ENCODE measurements at regions not wholly inside any gene's neighbourhood (a gene's known extent, or its start where the extent isn't known, plus 50 kb on each side); places are given as distances from the start of the nearest gene placed in this dataset.
A peak's percentile ranks its signal among the peaks of the same experiment; 100 is the strongest.

GRCh38 chr1:163427279-163427678 lies 105.5 kb downstream of the NUF2 start:
- Histone ChIP-seq H2AFZ (ENCODE audit: low read depth, low read length) (no peak overlapping the region), H3K9me2 (ENCODE audit: insufficient read depth, low read length) (no peaks in the 10 kb centered on the region), H3F3A (ENCODE audit: insufficient read depth, low read length, poor library complexity, severe bottlenecking) (no peaks in the 10 kb centered on the region), H3K9ac (ENCODE audit: low read length) (peak overlapping the region; percentile 7), H3K9me3 (ENCODE audit: low read length) (no peaks in the 10 kb centered on the region), H3K4me3 (ENCODE audit: low read length) (no peak overlapping the region), H3K4me2 (ENCODE audit: low read length) (no peak overlapping the region), H4K20me1 (ENCODE audit: insufficient read depth) (no peaks in the 10 kb centered on the region), H3K27ac (ENCODE audit: low read length) (peak overlapping the region; percentile 64), H3K36me3 (ENCODE audit: insufficient read depth, low read length) (no peaks in the 10 kb centered on the region), H3K27me3 (ENCODE audit: insufficient read depth, low read depth, low read length) (no peaks in the 10 kb centered on the region), H3K79me2 (replicated peaks; ENCODE audit: insufficient read depth, low read length) (no peaks in the 10 kb centered on the region)
- no peak for TF ChIP-seq CTCF (IDR thresholded peaks at IDR 0.05; ENCODE audit: poor library complexity, severe bottlenecking)
- no peak for TF ChIP-seq SMC3 (conservative IDR thresholded peaks at IDR 0.05; ENCODE audit: poor library complexity)
- TF ChIP-seq EZH2 (IDR thresholded peaks at IDR 0.05; ENCODE audit: borderline replicate concordance, insufficient read depth, low read length, poor library complexity, severe bottlenecking), result no peak
- no peak for TF ChIP-seq RAD21 (conservative IDR thresholded peaks at IDR 0.05)
- TF ChIP-seq MXI1 (conservative IDR thresholded peaks at IDR 0.05; ENCODE audit: poor library complexity, severe bottlenecking), result no peak
- no peak for TF ChIP-seq TAF1 (IDR thresholded peaks at IDR 0.05; ENCODE audit: low read depth)
- TF ChIP-seq, protein P1, sequence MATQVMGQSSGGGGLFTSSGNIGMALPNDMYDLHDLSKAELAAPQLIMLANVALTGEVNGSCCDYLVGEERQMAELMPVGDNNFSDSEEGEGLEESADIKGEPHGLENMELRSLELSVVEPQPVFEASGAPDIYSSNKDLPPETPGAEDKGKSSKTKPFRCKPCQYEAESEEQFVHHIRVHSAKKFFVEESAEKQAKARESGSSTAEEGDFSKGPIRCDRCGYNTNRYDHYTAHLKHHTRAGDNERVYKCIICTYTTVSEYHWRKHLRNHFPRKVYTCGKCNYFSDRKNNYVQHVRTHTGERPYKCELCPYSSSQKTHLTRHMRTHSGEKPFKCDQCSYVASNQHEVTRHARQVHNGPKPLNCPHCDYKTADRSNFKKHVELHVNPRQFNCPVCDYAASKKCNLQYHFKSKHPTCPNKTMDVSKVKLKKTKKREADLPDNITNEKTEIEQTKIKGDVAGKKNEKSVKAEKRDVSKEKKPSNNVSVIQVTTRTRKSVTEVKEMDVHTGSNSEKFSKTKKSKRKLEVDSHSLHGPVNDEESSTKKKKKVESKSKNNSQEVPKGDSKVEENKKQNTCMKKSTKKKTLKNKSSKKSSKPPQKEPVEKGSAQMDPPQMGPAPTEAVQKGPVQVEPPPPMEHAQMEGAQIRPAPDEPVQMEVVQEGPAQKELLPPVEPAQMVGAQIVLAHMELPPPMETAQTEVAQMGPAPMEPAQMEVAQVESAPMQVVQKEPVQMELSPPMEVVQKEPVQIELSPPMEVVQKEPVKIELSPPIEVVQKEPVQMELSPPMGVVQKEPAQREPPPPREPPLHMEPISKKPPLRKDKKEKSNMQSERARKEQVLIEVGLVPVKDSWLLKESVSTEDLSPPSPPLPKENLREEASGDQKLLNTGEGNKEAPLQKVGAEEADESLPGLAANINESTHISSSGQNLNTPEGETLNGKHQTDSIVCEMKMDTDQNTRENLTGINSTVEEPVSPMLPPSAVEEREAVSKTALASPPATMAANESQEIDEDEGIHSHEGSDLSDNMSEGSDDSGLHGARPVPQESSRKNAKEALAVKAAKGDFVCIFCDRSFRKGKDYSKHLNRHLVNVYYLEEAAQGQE (IDR thresholded peaks at IDR 0.05; ENCODE audit: borderline replicate concordance), result no peak
- TF ChIP-seq POLR2AphosphoS5 (IDR thresholded peaks at IDR 0.05), result no peak
- no peak for TF ChIP-seq EP300 (conservative IDR thresholded peaks at IDR 0.05; ENCODE audit: poor library complexity, severe bottlenecking)

- Histone ChIP-seq H3K9me3 (ENCODE audit: low read length) (no peaks in the 10 kb centered on the region), H3K27ac (ENCODE audit: low read length) (no peak overlapping the region), H3K36me3 (ENCODE audit: insufficient read depth, low read length) (no peaks in the 10 kb centered on the region), H3F3A (ENCODE audit: insufficient read depth, low read length, poor library complexity, severe bottlenecking) (no peaks in the 10 kb centered on the region), H3K9me2 (ENCODE audit: insufficient read depth, low read length) (no peaks in the 10 kb centered on the region), H4K20me1 (ENCODE audit: insufficient read depth) (no peaks in the 10 kb centered on the region), H3K4me3 (ENCODE audit: low read length) (no peak overlapping the region), H3K79me2 (replicated peaks; ENCODE audit: insufficient read depth, low read length) (no peaks in the 10 kb centered on the region), H3K9ac (ENCODE audit: low read length) (no peak overlapping the region), H3K4me2 (ENCODE audit: low read length) (no peak overlapping the region), H2AFZ (ENCODE audit: low read depth, low read length) (no peak overlapping the region), H3K27me3 (ENCODE audit: insufficient read depth, low read depth, low read length) (no peaks in the 10 kb centered on the region)
- TF ChIP-seq POLR2AphosphoS5 (IDR thresholded peaks at IDR 0.05) (no peak), SMC3 (conservative IDR thresholded peaks at IDR 0.05; ENCODE audit: poor library complexity) (no peak), RAD21 (conservative IDR thresholded peaks at IDR 0.05) (no peak), MXI1 (conservative IDR thresholded peaks at IDR 0.05; ENCODE audit: poor library complexity, severe bottlenecking) (no peak), TAF1 (IDR thresholded peaks at IDR 0.05; ENCODE audit: low read depth) (no peak), EZH2 (IDR thresholded peaks at IDR 0.05; ENCODE audit: borderline replicate concordance, insufficient read depth, low read length, poor library complexity, severe bottlenecking) (no peak), EP300 (conservative IDR thresholded peaks at IDR 0.05; ENCODE audit: poor library complexity, severe bottlenecking) (no peak), CTCF (IDR thresholded peaks at IDR 0.05; ENCODE audit: poor library complexity, severe bottlenecking) (no peak)
- TF ChIP-seq, protein P1 (IDR thresholded peaks at IDR 0.05; ENCODE audit: borderline replicate concordance), result no peak
Observed at GRCh38 chr1:163436140-163436812, 114.5 kb downstream of the NUF2 start.

Data from neural cell (in vitro differentiated cells).